ENCODE measurements at regions not wholly inside any gene's neighbourhood (a gene's known extent, or its start where the extent isn't known, plus 50 kb on each side); places are given as distances from the start of the nearest gene placed in this dataset.

DNA sequence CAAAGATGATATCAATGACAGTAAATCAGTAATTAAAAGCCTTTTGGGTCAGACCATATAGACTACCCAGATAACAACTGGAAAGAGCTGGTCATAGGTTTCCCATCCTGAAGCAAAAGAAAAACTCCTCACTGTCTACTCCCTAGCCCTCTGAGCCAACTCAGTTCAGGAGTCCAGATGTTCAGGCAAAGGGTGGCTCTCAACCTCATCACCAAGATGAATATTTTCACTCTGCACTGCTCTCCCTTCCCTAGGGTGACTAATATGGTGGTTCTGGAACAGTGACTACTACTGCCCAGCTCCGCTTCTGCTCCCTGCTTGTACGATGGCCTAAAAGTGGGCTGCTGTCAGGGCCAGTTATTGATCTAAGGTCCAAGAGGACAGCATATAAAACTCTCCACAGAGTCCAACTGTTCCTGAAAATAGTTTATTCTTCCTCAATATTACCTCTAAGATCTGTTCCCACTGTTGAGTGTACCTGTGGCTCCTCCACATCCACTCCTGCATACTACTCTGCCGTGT is 263.4 kb upstream of the SLC30A5 start:
- Histone ChIP-seq H3K36me3 (no peaks in the 10 kb centered on the region), H3K27me3 (ENCODE audit: insufficient read depth, low read depth, severe bottlenecking) (no peaks in the 10 kb centered on the region), H3K9me3 (ENCODE audit: severe bottlenecking) (no peaks in the 10 kb centered on the region), H3K4me3 (ENCODE audit: low read depth, low read length) (no peak overlapping the region), H3K27ac (no peak overlapping the region)
- TF ChIP-seq, protein P1, sequence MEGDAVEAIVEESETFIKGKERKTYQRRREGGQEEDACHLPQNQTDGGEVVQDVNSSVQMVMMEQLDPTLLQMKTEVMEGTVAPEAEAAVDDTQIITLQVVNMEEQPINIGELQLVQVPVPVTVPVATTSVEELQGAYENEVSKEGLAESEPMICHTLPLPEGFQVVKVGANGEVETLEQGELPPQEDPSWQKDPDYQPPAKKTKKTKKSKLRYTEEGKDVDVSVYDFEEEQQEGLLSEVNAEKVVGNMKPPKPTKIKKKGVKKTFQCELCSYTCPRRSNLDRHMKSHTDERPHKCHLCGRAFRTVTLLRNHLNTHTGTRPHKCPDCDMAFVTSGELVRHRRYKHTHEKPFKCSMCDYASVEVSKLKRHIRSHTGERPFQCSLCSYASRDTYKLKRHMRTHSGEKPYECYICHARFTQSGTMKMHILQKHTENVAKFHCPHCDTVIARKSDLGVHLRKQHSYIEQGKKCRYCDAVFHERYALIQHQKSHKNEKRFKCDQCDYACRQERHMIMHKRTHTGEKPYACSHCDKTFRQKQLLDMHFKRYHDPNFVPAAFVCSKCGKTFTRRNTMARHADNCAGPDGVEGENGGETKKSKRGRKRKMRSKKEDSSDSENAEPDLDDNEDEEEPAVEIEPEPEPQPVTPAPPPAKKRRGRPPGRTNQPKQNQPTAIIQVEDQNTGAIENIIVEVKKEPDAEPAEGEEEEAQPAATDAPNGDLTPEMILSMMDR (IDR thresholded peaks at IDR 0.05; ENCODE audit: low read depth, low read length), result no peak
- DNase-seq, result no peak

DNA sequence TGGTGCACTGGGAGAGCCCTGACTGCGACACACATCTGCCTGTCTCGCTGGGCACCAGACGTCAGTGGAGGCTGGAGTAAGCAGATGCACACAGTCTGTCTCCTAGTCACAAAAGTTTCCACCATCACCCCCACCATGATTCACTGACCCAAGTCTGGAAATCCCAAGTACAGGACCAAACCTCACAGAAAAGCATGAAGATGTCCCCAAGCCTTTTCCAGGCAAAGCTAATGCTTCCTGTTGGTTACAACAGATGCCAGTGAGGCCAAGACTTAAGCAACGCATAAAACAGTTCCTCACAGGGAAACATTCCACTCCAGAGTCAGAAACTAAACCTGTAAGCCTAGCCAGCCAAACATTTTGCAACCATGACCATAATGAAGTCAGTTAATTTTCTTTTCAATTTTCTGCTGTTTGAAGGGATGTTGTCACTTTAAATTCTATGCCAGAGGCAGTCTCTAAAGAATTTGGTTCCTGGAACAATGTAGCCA is 259.3 kb upstream of the SLC30A5 start:
- H3K9me3 ChIP-seq (ENCODE audit: severe bottlenecking), result no peaks in the 10 kb centered on the region
- H3K4me3 ChIP-seq (ENCODE audit: low read depth, low read length), result no peak overlapping the region
- H3K27ac ChIP-seq, result no peak overlapping the region
- H3K36me3 ChIP-seq, result no peaks in the 10 kb centered on the region
- TF ChIP-seq, protein P1 (IDR thresholded peaks at IDR 0.05; ENCODE audit: low read depth, low read length), result no peak
- no peak for DNase-seq
- no peaks in the 10 kb centered on the region for H3K27me3 ChIP-seq (ENCODE audit: insufficient read depth, low read depth, severe bottlenecking)

DNA sequence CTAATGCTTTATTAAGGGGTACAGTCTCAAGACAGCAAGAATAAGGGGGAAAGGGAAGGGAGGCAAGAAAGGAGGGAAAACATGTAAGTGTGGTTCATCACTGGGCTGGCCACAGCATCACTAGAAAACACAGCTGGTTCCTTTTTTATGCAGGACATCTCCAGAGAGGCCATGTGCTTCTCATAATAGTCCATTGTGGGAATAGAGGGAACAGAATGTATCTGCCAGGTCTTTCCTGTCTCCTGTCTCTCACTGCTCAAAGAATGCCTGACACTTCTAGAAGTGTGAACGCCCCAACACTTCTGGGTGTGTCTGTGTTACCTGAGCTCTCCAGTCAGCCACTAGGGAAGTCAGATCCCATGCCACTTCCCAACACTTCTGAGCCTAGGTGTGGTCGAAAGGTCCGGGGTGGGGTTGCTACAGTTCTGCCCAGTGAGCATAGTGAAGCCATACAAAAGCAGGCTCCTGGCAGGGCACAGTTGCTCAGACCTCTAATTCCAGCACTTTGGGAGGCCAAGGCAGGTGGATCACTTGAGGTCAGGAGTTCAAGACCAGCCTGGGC is 255.6 kb upstream of the SLC30A5 start:
- no peak for DNase-seq
- TF ChIP-seq, protein P1 (IDR thresholded peaks at IDR 0.05; ENCODE audit: low read depth, low read length), result no peak
- no peaks in the 10 kb centered on the region for H3K27me3 ChIP-seq (ENCODE audit: insufficient read depth, low read depth, severe bottlenecking)
- H3K36me3 ChIP-seq, result no peaks in the 10 kb centered on the region
- H3K27ac ChIP-seq, result no peak overlapping the region
- H3K4me3 ChIP-seq (ENCODE audit: low read depth, low read length), result no peak overlapping the region
- H3K9me3 ChIP-seq (ENCODE audit: severe bottlenecking), result no peaks in the 10 kb centered on the region

DNA sequence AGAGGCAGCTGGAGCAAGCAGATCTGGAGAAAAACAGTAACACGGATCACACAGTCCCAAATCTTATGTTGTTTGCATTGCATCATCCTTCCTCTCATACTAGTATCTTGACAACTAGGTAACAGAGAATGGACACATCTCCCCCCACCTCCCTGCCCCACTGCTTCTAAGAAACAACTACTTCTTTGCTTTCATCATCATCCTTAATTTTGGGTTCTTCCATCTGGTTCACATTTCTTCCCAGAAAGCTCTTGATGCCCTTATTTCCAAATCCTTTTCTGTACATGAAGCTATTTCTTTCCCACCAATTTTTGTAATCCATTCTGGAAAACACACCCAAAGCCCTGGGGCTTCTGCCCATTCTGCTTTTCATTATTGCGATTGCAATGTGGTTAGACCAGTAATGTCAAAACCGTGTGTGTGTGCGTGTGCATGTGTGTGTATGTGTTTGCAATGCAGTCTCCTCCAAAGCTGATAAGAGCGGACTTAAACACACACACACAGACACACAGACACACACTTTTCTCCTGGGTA is 254.7 kb upstream of the SLC30A5 start:
- Histone ChIP-seq H3K27ac (no peak overlapping the region), H3K9me3 (ENCODE audit: severe bottlenecking) (no peaks in the 10 kb centered on the region), H3K4me3 (ENCODE audit: low read depth, low read length) (no peak overlapping the region), H3K36me3 (no peaks in the 10 kb centered on the region), H3K27me3 (ENCODE audit: insufficient read depth, low read depth, severe bottlenecking) (no peaks in the 10 kb centered on the region)
- TF ChIP-seq, protein P1 (IDR thresholded peaks at IDR 0.05; ENCODE audit: low read depth, low read length), result no peak
- no peak for DNase-seq

DNA sequence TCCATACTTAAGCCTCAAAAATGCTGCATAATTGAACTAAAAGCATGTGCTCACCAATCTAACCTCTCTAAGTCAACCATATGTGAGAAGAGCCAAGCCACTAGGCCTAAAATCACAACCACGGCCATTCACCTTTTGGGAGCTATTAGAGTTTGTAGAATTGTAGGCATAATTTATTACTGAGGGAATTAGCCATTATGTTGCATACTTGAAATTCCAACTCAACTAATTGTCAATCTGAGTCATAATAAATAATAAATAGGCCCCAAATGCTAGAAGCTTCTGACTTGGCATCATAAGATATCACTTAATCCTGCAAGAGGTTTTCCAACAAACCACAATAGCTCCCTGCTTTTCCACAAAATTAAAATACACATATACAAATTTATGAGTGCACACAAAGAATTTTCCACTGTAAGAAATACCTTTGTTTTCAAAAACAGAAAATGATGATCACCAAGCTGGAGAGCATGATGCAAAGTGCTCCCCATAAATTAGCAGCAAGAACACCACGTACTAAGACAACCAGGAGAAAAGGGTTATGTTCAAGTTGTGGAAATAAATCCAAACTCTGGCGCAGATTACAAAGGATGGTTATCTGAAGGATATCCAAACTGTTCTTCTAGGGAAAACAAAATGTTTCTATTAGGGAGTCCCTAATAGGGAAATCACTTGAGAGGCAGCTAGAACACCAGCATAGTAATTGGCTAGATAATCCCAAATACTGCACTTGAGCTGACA is 250.0 kb upstream of the SLC30A5 start:
- no peaks in the 10 kb centered on the region for H3K9me3 ChIP-seq (ENCODE audit: severe bottlenecking)
- no peaks in the 10 kb centered on the region for H3K27me3 ChIP-seq (ENCODE audit: insufficient read depth, low read depth, severe bottlenecking)
- no peak overlapping the region for H3K4me3 ChIP-seq (ENCODE audit: low read depth, low read length)
- DNase-seq, result no peak
- no peak overlapping the region for H3K27ac ChIP-seq
- TF ChIP-seq, protein P1 (IDR thresholded peaks at IDR 0.05; ENCODE audit: low read depth, low read length), result no peak
- no peaks in the 10 kb centered on the region for H3K36me3 ChIP-seq
